ENCODE measurements at regions not wholly inside any gene's neighbourhood (a gene's known extent, or its start where the extent isn't known, plus 50 kb on each side); places are given as distances from the start of the nearest gene placed in this dataset.

GRCh38 chr2:40592218-40592617 lies 140.3 kb upstream of the SLC8A1 start:
- no peak for TF ChIP-seq CTCF (IDR thresholded peaks at IDR 0.05; ENCODE audit: low read depth, low read length)
- H3K4me3 ChIP-seq (replicated peaks in 1 of 2; ENCODE audit: low read depth in 2 of 2, low read length in 2 of 2), result no peak overlapping the region
- DNase-seq (ENCODE audit: low read depth in 2 of 2), result no peak

DNA sequence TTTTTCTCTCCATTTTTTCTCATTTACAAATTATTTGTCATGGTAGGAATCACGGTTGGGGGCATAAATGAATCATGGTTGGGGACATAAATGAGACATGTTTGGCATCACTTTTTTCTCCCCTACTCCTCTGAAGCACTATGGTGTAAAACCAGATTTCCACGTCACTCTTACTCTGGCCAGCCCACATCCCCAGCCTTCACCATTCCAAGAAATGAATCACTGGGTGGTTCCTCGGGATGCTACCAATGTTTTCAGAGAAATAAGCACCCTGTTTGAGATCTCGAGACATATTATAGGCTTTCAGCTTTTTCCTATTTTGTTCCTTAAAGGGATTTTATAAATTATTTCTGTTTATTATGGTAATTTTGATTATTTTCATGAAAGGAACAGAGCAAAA lies 155.0 kb upstream of the SLC8A1 start:
- peak in 1 of 2 donors; percentile 22 for DNase-seq (ENCODE audit: low read depth in 2 of 2)
- no peak overlapping the region for H3K4me3 ChIP-seq (replicated peaks in 1 of 2; ENCODE audit: low read depth in 2 of 2, low read length in 2 of 2)
- no peak for TF ChIP-seq CTCF (IDR thresholded peaks at IDR 0.05; ENCODE audit: low read depth, low read length)

DNA sequence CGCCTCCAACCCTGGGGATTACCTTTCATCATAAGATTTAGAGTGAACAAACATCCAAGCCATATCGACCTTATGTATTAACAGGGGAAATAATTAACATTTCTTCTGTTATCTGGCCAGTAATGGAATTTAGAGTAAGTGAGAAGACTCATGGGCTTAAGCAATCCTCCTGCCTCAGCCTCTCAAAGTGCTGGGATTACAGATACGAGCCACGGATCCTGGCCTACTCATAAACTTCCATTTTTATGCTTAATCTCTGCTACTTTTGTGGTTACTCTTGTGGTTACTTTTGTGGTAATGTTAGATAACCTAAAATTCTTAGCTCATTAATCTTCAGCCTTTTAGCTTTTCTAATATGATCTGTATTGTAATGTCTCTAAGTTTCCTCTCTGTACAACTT lies 159.3 kb upstream of the SLC8A1 start:
- no peak for TF ChIP-seq CTCF (IDR thresholded peaks at IDR 0.05; ENCODE audit: low read depth, low read length)
- H3K4me3 ChIP-seq (replicated peaks in 1 of 2; ENCODE audit: low read depth in 2 of 2, low read length in 2 of 2), result no peak overlapping the region
- DNase-seq (ENCODE audit: low read depth in 2 of 2), result peak in 1 of 2 donors; percentile 6

DNA sequence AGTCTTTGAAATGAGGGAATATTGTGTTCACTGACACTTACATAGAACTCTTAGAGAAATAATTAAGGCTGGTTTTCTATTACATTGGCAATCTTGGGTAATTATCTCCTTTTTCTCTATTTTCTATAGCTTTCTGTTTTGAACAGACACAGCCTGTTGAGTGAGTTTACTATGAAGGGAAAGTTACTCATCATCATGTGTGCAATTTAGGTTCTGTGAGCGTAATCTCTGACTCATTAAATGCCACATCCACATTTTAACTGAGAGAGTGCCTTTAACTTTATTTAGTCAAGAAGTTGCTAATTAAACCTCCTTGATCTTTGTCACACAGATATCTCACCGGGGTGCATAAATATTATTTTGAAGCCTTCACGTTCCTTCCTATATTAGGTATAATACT lies 174.0 kb upstream of the SLC8A1 start:
- H3K4me3 ChIP-seq (replicated peaks in 1 of 2; ENCODE audit: low read depth in 2 of 2, low read length in 2 of 2), result no peak overlapping the region
- no peak for TF ChIP-seq CTCF (IDR thresholded peaks at IDR 0.05; ENCODE audit: low read depth, low read length)
- DNase-seq (ENCODE audit: low read depth in 2 of 2), result peak; percentile 57 to 86

GRCh38 chr2:40628556-40628955 lies 176.7 kb upstream of the SLC8A1 start:
- H3K4me3 ChIP-seq (replicated peaks in 1 of 2; ENCODE audit: low read depth in 2 of 2, low read length in 2 of 2), result no peak overlapping the region
- DNase-seq (ENCODE audit: low read depth in 2 of 2), result no peak
- no peak for TF ChIP-seq CTCF (IDR thresholded peaks at IDR 0.05; ENCODE audit: low read depth, low read length)

DNA sequence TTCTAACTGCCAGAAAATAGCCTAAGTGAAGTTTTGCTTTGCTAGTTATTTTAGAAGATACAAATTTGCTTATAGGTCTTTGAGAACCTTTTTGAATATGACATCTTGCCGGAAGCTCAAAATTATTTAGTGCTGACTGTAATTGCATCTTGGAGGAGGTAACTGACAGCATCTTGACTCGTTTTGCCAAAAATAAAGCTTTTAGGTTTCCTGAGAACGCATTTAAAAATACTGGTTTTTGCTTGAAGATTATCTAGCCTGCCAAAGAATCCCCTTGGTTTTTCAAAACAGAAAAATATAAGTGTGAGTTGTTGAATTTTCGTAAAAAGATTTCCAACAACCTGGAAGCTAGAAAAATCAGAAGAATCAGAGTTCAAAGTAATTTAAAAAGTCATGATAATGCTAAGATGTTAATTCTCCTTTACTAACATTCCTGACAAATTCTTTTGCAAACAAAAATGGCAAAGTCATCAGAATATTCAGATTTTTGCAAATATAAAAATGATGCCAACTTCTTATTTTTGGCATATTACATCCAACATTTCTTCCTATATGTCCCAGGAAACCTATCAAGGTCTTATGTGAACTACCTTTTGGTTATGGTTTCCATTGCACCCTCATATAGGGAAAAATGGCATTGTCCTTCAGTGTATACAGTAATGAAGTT lies 178.0 kb upstream of the SLC8A1 start:
- no peak for TF ChIP-seq CTCF (IDR thresholded peaks at IDR 0.05; ENCODE audit: low read depth, low read length)
- DNase-seq (ENCODE audit: low read depth in 2 of 2), result no peak
- H3K4me3 ChIP-seq (replicated peaks in 1 of 2; ENCODE audit: low read depth in 2 of 2, low read length in 2 of 2), result no peak overlapping the region

DNA sequence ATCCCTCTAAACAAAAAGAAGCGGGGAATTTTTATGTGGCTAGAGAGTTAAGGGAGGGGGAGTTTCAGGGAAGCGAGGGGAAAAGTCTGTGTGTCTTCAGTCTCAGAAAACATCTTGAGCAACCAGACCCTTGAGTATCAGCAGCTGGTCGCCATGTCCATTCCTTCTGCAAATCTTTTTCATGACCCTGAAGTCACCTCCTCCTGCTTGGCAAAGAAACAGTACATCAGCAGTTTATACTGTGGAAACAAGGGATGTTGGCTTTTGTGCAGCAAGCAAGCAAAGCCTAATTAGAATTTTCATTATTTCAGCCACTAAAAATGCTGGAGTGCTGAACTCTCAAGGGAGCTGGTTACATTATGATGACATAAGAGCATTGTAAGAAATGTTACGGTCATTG lies 187.4 kb upstream of the SLC8A1 start:
- no peak overlapping the region for H3K4me3 ChIP-seq (replicated peaks in 1 of 2; ENCODE audit: low read depth in 2 of 2, low read length in 2 of 2)
- DNase-seq (ENCODE audit: low read depth in 2 of 2), result peak in 1 of 2 donors; percentile 3
- TF ChIP-seq CTCF (IDR thresholded peaks at IDR 0.05; ENCODE audit: low read depth, low read length), result no peak

All from cardiac fibroblast (primary cell).